T follicular helper cell (primary cell): ENCODE measurements at regions not wholly inside any gene's neighbourhood (a gene's known extent, or its start where the extent isn't known, plus 50 kb on each side); places are given as distances from the start of the nearest gene placed in this dataset.
"Not testable (repeated sequence)": the region's sequence is repeated elsewhere in the genome, so short reads cannot be mapped to it uniquely, and the experiment has no call there.

Experiments used
- DNase-seq: peaks from one replicate; pipeline ENCODE4 v3.0.0-alpha.2; 2020; ENCODE audit warnings: low read depth

- no peak for DNase-seq
Observed at GRCh38 chr16:85202631-85203461, 90.6 kb upstream of the CIBAR2 start.

- no peak for DNase-seq
Observed at GRCh38 chr16:85203462-85203813, 91.2 kb upstream of the CIBAR2 start.

DNA sequence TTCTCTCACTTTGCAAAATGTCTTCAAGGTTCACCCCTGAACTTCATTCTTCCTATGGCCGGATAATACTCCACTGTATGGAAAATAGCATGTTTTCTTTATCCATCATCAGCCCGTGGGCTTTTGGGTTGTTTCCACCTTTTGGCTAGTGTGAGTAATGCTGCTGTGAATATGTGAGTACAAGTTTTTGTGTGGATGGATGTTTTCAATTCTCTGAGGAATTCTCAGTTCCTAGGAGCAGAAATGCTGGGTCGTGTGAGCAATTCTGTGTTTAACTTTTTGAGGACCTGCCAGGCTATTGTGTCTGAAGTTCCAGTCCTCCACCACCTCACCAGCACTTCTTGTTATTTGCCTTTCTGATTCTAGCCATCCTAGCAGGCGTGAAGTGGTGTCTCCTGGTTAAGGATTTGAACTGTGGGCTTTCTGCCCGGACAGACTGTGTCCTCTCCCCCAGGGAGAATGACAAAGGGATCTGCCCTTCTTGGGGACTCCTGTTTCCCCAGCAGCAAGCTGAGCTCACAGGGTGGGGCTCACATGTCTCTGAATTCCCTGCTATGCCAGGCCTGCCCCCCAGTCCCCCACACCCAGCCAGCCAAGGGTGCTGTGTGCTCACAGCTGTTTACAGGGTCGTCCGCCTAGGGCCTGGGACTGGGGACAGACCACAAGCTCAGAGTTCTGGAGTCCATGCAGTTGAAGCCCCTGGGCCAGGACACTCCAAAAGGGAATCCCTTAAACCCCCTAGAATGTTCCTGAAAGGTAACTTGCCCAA, 92.2 kb upstream of the CIBAR2 start:
- DNase-seq = no peak

GRCh38 chr16:85205257-85205656, 93.0 kb upstream of the CIBAR2 start:
- DNase-seq = not testable (repeated sequence)

- DNase-seq = no peak
Observed at GRCh38 chr16:85205747-85206471, 93.6 kb upstream of the CIBAR2 start.

DNA sequence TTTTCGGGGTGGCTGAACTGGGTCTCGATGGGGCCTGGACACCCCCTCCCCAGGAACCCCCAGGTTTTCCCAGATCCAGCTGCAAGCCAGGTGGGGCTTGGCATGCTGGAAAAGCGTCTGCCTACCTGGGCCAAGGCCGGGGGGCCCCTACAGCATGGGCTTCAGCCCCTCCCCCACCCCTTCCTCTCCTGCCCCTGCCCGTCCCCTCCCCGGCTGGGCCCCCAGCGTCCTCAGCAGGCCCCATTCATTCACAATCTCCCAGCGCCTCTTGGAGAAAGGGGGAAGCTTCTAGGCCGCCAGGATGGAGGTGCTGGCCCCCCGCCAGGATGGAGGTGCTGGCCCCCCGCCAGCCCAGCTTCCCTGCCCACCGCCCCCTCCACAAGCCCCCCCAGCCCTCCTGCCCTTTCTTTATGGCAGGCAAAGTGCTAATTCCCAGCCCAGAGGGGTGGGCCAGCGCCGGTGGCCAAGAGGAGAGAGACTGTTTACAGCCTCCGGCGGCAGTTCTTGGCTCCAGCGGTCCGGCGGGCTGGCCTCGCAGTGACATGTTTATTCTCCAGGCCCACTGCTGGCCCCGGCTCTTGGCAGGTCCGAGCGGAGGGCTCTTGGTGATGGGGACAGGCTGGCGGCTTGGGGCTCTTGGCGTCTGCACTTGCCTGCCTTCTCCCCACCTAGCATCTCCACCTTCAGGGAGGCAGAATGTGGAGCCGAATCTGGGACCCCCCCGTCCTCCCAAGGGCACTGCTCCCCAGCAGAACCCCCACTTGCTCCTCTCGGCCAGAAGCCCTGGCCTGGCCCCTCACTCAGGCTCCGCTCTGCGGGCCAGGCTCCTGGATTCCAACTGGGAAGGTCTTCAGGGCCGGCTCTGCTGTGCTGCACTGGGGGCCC, 94.4 kb upstream of the CIBAR2 start:
- DNase-seq = no peak

DNA sequence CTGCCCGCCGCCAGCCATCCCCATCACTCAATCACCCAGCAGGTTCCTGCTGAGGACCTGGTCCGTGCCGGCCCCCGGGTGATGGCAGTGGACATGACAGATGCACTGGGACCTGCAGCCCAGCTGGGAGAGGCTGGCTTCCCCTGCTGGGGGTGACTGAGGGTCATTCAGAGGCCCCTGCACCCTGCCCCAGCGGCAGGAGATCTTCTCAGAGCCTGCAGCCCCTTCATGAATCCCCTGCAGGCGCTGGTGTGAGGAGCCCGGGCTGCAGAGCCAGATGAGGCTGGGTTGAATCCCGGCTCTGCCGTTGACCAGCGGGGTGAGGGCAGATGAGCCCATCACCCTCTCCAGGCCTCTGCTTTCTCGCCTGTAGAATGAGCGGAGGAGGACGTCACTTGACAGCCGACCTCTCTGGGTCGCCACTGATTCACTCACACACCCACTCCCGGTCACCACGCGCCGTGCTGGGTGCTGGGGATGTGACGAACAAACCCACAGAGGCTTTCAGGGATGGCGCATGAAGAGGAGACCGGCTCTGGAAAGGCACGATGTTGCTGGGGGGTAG, 95.2 kb upstream of the CIBAR2 start:
- no peak for DNase-seq

DNA sequence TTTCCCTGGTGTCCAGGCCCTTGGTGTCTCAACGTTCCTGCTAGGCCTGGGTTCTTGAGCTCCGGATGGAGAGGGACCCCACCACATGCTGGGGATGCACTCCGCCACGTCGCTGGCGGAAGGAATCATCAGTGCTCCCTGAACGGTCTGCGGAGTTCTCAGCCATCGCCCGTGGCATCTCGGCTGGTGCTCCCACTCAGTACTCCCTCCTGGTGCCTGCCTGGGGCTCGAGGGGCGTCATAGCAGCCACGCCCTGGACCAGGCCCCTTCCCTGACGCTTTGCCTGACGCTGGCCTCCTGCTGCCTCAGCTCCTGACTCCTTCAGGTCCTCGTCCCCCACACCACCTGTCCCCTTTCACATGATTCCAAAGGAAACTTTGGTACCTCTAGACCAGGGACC, 95.9 kb upstream of the CIBAR2 start:
- no peak for DNase-seq

DNA sequence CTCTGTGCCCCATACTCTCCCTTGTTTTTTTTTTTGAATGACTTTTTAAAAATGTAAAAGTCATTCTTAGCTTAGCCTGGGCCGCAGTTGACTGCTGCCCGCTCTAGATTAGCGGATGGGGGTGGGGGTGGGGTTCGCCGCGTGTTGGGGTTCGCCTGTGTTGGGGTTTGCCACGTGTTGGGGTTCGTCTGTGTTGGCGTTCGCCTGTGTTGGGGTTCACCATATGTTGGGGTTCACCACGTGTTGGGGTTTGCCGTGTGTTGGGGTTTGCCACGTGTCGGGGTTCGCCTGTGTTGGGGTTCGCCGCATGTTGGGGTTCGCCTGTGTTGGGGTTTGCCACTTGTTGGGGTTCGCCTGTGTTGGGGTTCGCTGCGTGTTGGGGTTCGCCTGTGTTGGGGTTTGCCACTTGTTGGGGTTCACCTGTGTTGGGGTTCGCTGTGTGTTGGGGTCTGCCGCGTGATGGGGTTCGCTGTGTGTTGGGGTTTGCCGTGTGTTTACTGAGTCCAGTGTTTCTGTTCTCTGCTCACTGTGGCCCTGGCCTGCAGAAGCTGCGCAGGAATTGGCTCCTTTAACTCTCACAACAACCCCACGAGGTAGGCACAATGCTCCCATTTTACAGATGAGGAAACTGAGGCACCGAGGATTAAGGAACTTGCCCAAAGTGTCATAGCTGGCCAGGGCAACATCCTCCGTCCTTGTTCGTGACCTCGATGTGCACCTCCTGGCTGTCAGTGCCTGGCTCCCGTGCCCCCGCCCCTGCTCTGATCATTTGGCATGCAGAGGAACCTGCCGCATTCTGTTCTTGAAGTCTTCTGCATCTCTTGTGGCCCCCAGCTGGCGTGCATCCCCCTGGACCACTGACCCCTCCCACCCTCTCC, 96.6 kb upstream of the CIBAR2 start:
- no peak for DNase-seq

GRCh38 chr16:85209526-85210121, 97.4 kb upstream of the CIBAR2 start:
- DNase-seq = no peak

DNA sequence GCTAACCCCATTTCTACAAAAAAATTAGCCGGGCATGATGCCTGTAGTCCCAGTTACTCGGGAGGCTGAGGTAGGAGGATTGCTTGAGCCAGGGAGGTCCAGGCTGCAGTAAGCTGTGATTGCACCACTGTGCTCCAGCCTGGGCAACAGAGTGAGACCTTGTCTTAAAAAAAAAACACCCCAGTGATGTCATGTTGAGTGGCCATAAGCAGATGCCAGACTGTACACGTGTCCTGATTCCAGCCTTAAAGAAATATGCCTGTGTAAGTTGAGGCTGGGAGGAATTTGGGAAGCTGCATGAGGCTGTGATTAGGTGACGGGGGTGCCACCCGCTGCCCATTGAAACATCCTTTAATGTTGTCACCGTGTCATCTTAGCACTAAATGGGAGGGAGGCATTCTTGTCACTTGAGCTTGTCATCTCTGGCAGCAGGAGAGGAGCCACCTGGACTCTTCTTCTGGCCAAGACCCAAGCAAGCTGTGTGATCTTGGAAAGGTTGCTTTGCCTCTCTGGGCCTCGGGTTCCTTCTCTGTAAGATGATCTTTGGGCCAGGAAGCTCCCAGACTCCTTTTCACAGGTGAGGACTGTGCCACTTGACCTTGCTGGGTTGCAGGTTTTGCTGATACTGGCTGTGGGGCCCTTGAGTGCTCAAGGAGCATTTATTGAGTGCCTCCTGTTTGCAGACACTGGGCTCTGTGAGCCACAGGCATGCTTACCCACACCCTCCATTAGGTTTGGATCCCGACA, 98.3 kb upstream of the CIBAR2 start:
- no peak for DNase-seq

- DNase-seq = no peak
Observed at GRCh38 chr16:85211271-85211801, 99.1 kb upstream of the CIBAR2 start.

DNA sequence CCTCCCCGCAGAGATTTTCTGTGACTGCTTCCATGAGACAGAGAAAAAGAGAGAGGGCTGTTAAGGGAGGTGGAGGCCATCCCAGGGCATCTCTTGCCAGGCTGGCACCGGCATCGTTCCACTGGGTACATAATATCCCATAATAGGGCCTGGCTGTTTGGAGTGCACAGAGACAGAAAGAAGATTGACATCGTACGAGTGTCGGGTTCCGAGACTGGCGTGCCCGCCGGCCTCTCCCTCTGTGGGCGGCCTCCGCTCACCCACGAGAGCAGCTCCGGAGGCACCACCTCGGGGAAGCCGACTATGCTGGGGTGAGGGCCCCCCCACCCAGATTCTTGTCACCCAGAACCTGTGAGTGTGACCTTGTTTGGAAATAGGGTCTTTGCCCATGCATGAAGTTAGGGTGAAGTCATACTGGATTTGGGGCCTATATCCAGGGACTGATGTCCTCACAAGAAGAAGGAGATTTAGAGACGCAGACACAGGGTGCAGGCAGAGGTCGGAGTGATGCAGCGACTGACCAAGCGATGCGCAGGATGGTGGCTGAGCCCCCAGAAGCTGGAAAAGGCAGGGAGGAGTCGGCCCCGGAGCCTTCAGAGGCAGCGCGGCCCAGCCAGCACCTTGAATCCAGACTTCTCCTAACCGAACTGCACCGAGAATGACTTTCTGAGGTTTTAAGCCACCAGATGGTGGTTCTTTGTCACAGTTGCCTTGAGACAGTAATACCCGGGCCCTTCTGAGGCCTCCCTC, 101.8 kb upstream of the CIBAR2 start:
- no peak for DNase-seq

DNA sequence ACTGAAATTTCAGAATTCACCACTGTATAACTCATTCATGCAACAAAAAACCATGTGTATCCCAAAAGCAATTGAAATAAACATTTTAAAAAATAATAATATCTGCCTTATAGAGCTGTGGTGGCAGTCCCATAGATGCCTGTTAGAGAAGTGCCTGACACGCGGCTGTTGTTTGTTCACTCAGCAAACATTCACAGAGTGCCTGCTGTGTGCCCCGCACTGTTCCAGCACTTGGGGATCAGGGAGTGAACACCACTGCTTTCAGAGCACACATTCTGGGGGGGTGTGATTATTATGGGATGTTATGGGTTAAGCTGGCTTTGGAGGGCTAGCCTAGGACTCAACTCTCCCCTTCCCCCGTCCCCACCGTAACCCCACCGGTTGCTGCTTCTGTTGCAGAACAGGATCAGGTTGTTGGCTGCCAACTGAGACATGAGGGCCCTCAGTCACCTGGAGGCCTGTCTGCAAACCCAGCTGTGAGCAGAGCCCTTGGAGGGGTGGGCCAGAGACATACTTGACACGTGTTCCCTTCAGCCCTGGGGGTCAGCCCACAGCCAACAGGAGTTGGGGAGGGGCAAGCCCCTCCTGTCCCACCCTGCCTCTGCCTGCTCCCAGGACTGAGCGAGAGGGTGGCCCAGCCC, 103.3 kb upstream of the CIBAR2 start:
- no peak for DNase-seq

DNA sequence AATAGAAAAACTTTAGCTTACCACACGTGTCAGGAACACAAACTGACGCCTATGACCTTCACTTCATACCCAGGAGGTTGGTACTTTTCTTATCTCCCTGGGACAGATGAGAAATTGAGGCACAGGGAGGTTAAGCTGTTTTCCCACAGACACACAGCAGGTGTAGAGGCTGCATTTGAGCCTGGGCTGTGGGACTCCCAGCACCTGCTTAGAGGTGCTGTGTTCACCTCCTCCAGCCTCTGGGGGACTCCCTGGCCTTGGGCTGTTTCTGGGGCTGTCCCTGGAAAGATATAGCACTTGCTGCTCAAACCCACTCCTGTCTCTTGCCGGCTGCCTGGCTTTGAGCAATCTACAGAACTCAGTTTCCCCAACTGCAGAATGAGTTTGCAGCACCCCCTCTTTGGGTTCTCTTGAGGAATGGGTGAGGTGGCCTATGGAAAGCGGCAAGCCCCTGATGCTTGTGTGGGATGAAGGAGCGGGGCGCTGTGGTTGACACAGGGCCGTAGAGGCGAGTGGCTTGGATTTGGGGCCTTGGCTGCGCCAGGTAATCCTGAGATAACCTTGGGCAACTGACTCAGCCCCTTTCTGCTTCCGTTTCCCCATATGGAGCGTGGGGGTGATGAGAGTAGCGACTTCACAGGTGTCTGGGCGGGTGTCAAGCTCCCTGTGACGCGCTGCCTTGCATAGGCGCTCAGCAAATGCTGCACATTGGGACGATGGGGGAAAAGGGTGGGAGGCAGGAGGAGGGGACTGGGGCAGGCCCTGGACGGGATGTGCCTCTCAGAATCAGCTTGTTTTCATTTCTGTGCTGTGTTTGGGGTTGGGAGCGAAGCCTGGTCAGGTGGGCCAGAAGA, 104.5 kb upstream of the CIBAR2 start:
- DNase-seq = no peak

- DNase-seq = no peak
Observed at GRCh38 chr16:85220125-85220839, 108.0 kb upstream of the CIBAR2 start.
